C4-2B (cell line): ENCODE measurements at regions not wholly inside any gene's neighbourhood (a gene's known extent, or its start where the extent isn't known, plus 50 kb on each side); places are given as distances from the start of the nearest gene placed in this dataset.

ENCODE experiments used
- H3K27ac ChIP-seq: fragments of 450-650 bp; 2 replicates; pipeline ENCODE4 v1.5.1; 2017
- CTCF ChIP-seq: fragments of 450-650 bp; conservative IDR thresholded peaks from 2 replicates; pipeline ENCODE4 v1.5.1; 2017; ENCODE audit warnings: mild to moderate bottlenecking
- ZFX ChIP-seq: fragments of 450-650 bp; IDR thresholded peaks from 2 replicates; pipeline ENCODE4 v1.6.1; 2017

- TF ChIP-seq ZFX (no peak), CTCF (no peak)
- H3K27ac ChIP-seq: no peak overlapping the region
These were observed 133.5 kb downstream of the AASDH start for GRCh38 chr4:56253666-56254305.

- no peak for TF ChIP-seq ZFX
- TF ChIP-seq CTCF: no peak
- no peak overlapping the region for H3K27ac ChIP-seq
These were observed 134.6 kb downstream of the AASDH start for GRCh38 chr4:56252561-56253152.

- H3K27ac ChIP-seq: no peak overlapping the region
- no peak for TF ChIP-seq ZFX
- no peak for TF ChIP-seq CTCF
These were observed 135.7 kb downstream of the AASDH start for GRCh38 chr4:56251556-56251955.

GRCh38 chr4:56250776-56251175, 136.5 kb downstream of the AASDH start:
- H3K27ac ChIP-seq: no peak overlapping the region
- TF ChIP-seq ZFX: no peak
- TF ChIP-seq CTCF: no peak

- TF ChIP-seq CTCF (no peak), ZFX (no peak)
- no peak overlapping the region for H3K27ac ChIP-seq
These were observed 139.6 kb downstream of the AASDH start for GRCh38 chr4:56247646-56248045.

GRCh38 chr4:56246233-56246610, 141.1 kb downstream of the AASDH start:
- TF ChIP-seq ZFX (no peak), CTCF (no peak)
- H3K27ac ChIP-seq: no peak overlapping the region

GRCh38 chr4:56245547-56246232, 141.6 kb downstream of the AASDH start:
- TF ChIP-seq CTCF (no peak), ZFX (no peak)
- no peak overlapping the region for H3K27ac ChIP-seq
